H1 (cell line): ENCODE measurements at regions not wholly inside any gene's neighbourhood (a gene's known extent, or its start where the extent isn't known, plus 50 kb on each side); places are given as distances from the start of the nearest gene placed in this dataset.

Experiments used
- CTCF ChIA-PET: fragments of 300-600 bp; sonication (Branson Sonifier 250); formaldehyde crosslinking; loops from one replicate; lab custom pipeline; 2021; ENCODE audit not compliant: partially characterized antibody; lab: Charles Lee
- POLR2A ChIA-PET: fragments of 300-600 bp; sonication (Branson Sonifier 250); formaldehyde crosslinking; loops from one replicate; lab custom pipeline; 2021; ENCODE audit warnings: inconsistent platforms; ENCODE audit not compliant: partially characterized antibody; lab: Charles Lee
- DNase-seq, 2 experiments: peaks; one replicate each; pipeline versions ENCODE4 v3.0.0 to v3.0.0-alpha.2; 2010 to 2022; ENCODE audit warnings: low spot score in 2 of 2, low read depth in 1 of 2, mixed read lengths in 1 of 2
- FAIRE-seq: peaks from 2 replicates; lab custom pipeline; 2011; peaks lifted over from hg19 to GRCh38; lab: Jason Lieb, UNC
- H2AFZ ChIP-seq: 2 replicates; pipeline ENCODE4 v1.8.1; 2012; ENCODE audit warnings: low read length, inconsistent platforms
- H2AK5ac ChIP-seq: 2 replicates; pipeline ENCODE4 v1.6.1; 2013; ENCODE audit warnings: low read depth, low read length
- H2BK120ac ChIP-seq: replicated peaks from 2 replicates; pipeline ENCODE3; 2013; ENCODE audit warnings: low read depth, low read length, inconsistent platforms
- H2BK12ac ChIP-seq: 2 replicates; pipeline ENCODE4 v1.6.1; 2013; ENCODE audit warnings: low read depth, low read length
- H2BK15ac ChIP-seq: 2 replicates; pipeline ENCODE4 v1.6.1; 2013; ENCODE audit warnings: low read length
- H2BK20ac ChIP-seq: 2 replicates; pipeline ENCODE4 v1.6.1; 2013; ENCODE audit warnings: low read length
- H2BK5ac ChIP-seq: 2 replicates; pipeline ENCODE4 v1.6.1; 2013; ENCODE audit warnings: low read depth, low read length
- H3K14ac ChIP-seq: 2 replicates; pipeline ENCODE4 v1.6.1; 2013; ENCODE audit warnings: inconsistent platforms; ENCODE audit not compliant: insufficient read length
- H3K18ac ChIP-seq: 2 replicates; pipeline ENCODE4 v1.6.1; 2013; ENCODE audit warnings: low read length; ENCODE audit errors: extremely low read depth
- H3K23ac ChIP-seq: 2 replicates; pipeline ENCODE4 v1.6.1; 2013; ENCODE audit warnings: inconsistent platforms; ENCODE audit not compliant: insufficient read length
- H3K23me2 ChIP-seq: 2 replicates; pipeline ENCODE4 v1.6.1; 2013; ENCODE audit warnings: low read depth, low read length
- H3K27ac ChIP-seq: 2 replicates; pipeline ENCODE4 v1.6.1; 2011; ENCODE audit warnings: low read depth, low read length, inconsistent platforms
- H3K27me3 ChIP-seq, 4 experiments: replicated peaks in 1 of 4; 1 replicate in 1 of 4; 2 replicates in 3 of 4; pipeline versions ENCODE4 v1.6.1 to v1.8.1; 2011 to 2013; ENCODE audit warnings: low read length in 3 of 4, mild to moderate bottlenecking in 3 of 4, inconsistent platforms in 2 of 4, mixed read lengths in 2 of 4, moderate library complexity in 1 of 4; ENCODE audit not compliant: control insufficient read depth in 3 of 4, insufficient read depth in 3 of 4; ENCODE audit errors: extremely low read depth in 1 of 4
- H3K36me3 ChIP-seq, 4 experiments: 2 replicates each; pipeline versions ENCODE4 v1.6.1 to v1.8.1; 2011 to 2013; ENCODE audit warnings: mild to moderate bottlenecking in 4 of 4, low read length in 3 of 4, moderate library complexity in 2 of 4, control low read depth in 1 of 4, inconsistent platforms in 1 of 4; ENCODE audit not compliant: insufficient read depth in 4 of 4, control insufficient read depth in 2 of 4
- H3K4ac ChIP-seq: replicated peaks from 2 replicates; pipeline ENCODE3; 2013; ENCODE audit warnings: low read length, low read depth, mixed read lengths, inconsistent platforms; ENCODE audit not compliant: insufficient read length
- H3K4me1 ChIP-seq, 4 experiments: replicated peaks in 1 of 4; 1 replicate in 1 of 4; 2 replicates in 3 of 4; pipeline versions ENCODE4 v1.6.1 to v1.8.1; 2011 to 2013; ENCODE audit warnings: low read length in 3 of 4, inconsistent platforms in 2 of 4, mixed read lengths in 1 of 4; ENCODE audit not compliant: insufficient read depth in 4 of 4, control insufficient read depth in 3 of 4
- H3K4me2 ChIP-seq, 2 experiments: 2 replicates each; pipeline versions ENCODE4 v1.6.1 to v1.8.1; 2011 to 2013; ENCODE audit warnings: low read depth in 2 of 2, low read length in 2 of 2, control low read depth in 1 of 2, inconsistent platforms in 1 of 2, mild to moderate bottlenecking in 1 of 2; ENCODE audit not compliant: insufficient read depth in 1 of 2
- H3K4me3 ChIP-seq, 4 experiments: fragments of 200-600, 300-600 bp in 1 of 4; sonication (generic), shearing (Covaris generic), sonication (Bioruptor Twin) in 1 of 4; 2 replicates each; pipeline versions ENCODE4 v1.5.1 to v1.8.1; 2011 to 2016; ENCODE audit warnings: low read length in 4 of 4, low read depth in 3 of 4, control low read depth in 2 of 4, inconsistent platforms in 2 of 4, mild to moderate bottlenecking in 2 of 4, mixed read lengths in 1 of 4, moderate library complexity in 1 of 4; ENCODE audit not compliant: insufficient read depth in 2 of 4; ENCODE audit errors: extremely low read depth in 1 of 4
- H3K56ac ChIP-seq: replicated peaks from 2 replicates; pipeline ENCODE3; 2013; ENCODE audit warnings: low read depth, mild to moderate bottlenecking, mixed read lengths, low read length, inconsistent platforms; ENCODE audit not compliant: insufficient read length
- H3K79me1 ChIP-seq: 2 replicates; pipeline ENCODE4 v1.6.1; 2013; ENCODE audit warnings: low read depth, low read length, control low read depth
- H3K79me2 ChIP-seq, 2 experiments: 2 replicates each; pipeline versions ENCODE4 v1.6.1 to v1.8.1; 2012 to 2013; ENCODE audit warnings: low read length in 2 of 2, mild to moderate bottlenecking in 2 of 2, inconsistent platforms in 1 of 2; ENCODE audit not compliant: insufficient read depth in 2 of 2, control insufficient read depth in 1 of 2
- H3K9ac ChIP-seq, 4 experiments: replicated peaks in 1 of 4; 1 replicate in 1 of 4; 2 replicates in 3 of 4; pipeline versions ENCODE4 v1.6.1 to v1.8.1; 2011 to 2013; ENCODE audit warnings: low read depth in 3 of 4, low read length in 3 of 4, control low read depth in 2 of 4, mild to moderate bottlenecking in 2 of 4, moderate library complexity in 2 of 4, inconsistent platforms in 1 of 4; ENCODE audit errors: extremely low read depth in 1 of 4
- H3K9me3 ChIP-seq, 2 experiments: 2 replicates each; pipeline versions ENCODE4 v1.6.1 to v1.8.1; 2012 to 2013; ENCODE audit warnings: mild to moderate bottlenecking in 2 of 2, moderate library complexity in 2 of 2, control low read depth in 1 of 2, inconsistent platforms in 1 of 2, low read depth in 1 of 2, low read length in 1 of 2, mixed read lengths in 1 of 2; ENCODE audit not compliant: insufficient read depth in 2 of 2
- H4K20me1 ChIP-seq, 2 experiments: replicated peaks in 1 of 2; 2 replicates each; pipeline versions ENCODE3 to v1.8.1; 2011 to 2013; ENCODE audit warnings: inconsistent platforms in 2 of 2, low read length in 2 of 2, mild to moderate bottlenecking in 1 of 2; ENCODE audit not compliant: insufficient read depth in 2 of 2, control insufficient read depth in 1 of 2
- H4K5ac ChIP-seq: 2 replicates; pipeline ENCODE4 v1.6.1; 2013; ENCODE audit warnings: low read length, low read depth, mixed read lengths, inconsistent platforms; ENCODE audit not compliant: insufficient read length
- H4K8ac ChIP-seq: 2 replicates; pipeline ENCODE4 v1.8.0; 2013; ENCODE audit warnings: mild to moderate bottlenecking, moderate library complexity, low read length, inconsistent platforms; ENCODE audit not compliant: insufficient read depth; ENCODE audit errors: extremely low read depth
- H4K91ac ChIP-seq: replicated peaks from 2 replicates; pipeline ENCODE3; 2013; ENCODE audit warnings: low read length, mixed read lengths, inconsistent platforms; ENCODE audit not compliant: insufficient read length
- CBX8 ChIP-seq: fragments of 300-800, 300-1000 bp; sonication (generic); IDR thresholded peaks from 2 replicates; pipeline ENCODE4 v1.7.1; 2016; ENCODE audit warnings: low read depth, low read length, borderline replicate concordance
- HDAC6 ChIP-seq: IDR thresholded peaks from one replicate; pipeline ENCODE4 v1.7.1; 2012; ENCODE audit warnings: low read depth, mild to moderate bottlenecking, inconsistent platforms, low read length, moderate library complexity
- KDM1A ChIP-seq: fragments of 200-600, 300-600 bp; sonication (generic); IDR thresholded peaks from 2 replicates; pipeline ENCODE4 v1.7.1; 2016; ENCODE audit warnings: mild to moderate bottlenecking, low read length, borderline replicate concordance
- NANOG ChIP-seq: IDR thresholded peaks from 2 replicates; pipeline ENCODE4 v1.6.1; 2011; ENCODE audit warnings: low read length, low read depth, mild to moderate bottlenecking, inconsistent platforms; ENCODE audit not compliant: insufficient read depth, poor library complexity, severe bottlenecking
- PHF8 ChIP-seq: fragments of 200-600 bp; sonication (generic); conservative IDR thresholded peaks from 2 replicates; pipeline ENCODE4 v1.7.1; 2012; ENCODE audit warnings: low read depth, mild to moderate bottlenecking, inconsistent platforms, low read length, moderate library complexity
- POLR2A ChIP-seq, 2 experiments: IDR thresholded peaks; 1 replicate in 1 of 2; 2 replicates in 1 of 2; pipeline ENCODE4 v1.6.1; 2011; ENCODE audit warnings: low read depth in 2 of 2, low read length in 2 of 2, mild to moderate bottlenecking in 2 of 2; ENCODE audit errors: control extremely low read depth in 1 of 2
- RBBP5 ChIP-seq: IDR thresholded peaks from 2 replicates; pipeline ENCODE4 v1.7.1; 2012; ENCODE audit warnings: low read depth, mild to moderate bottlenecking, inconsistent platforms, low read length, moderate library complexity, borderline replicate concordance
- SIN3A ChIP-seq, 2 experiments: IDR thresholded peaks in 1 of 2; conservative IDR thresholded peaks in 1 of 2; 2 replicates each; pipeline ENCODE4 v1.6.1; 2011 to 2012; ENCODE audit warnings: low read length in 2 of 2, improper control_type of control experiment in 1 of 2, low read depth in 1 of 2, mild to moderate bottlenecking in 1 of 2
- USF2 ChIP-seq: IDR thresholded peaks from 2 replicates; pipeline ENCODE4 v1.6.1; 2011; ENCODE audit warnings: low read length, improper control_type of control experiment
- YY1 ChIP-seq: IDR thresholded peaks from 2 replicates; pipeline ENCODE4 v1.6.1; 2011; ENCODE audit warnings: low read depth, mild to moderate bottlenecking, low read length
- WGBS, 2 experiments: shearing (Covaris generic) in 1 of 2; methylation state at CpG; one replicate each; pipeline versions ENCODE4 v1.1.6 to v1.1.7; 2013 to 2015; ENCODE audit warnings: low lambda C conversion rate in 2 of 2, mixed read lengths in 2 of 2, inconsistent platforms in 1 of 2, low coverage in 1 of 2, missing lambda C conversion rate in 1 of 2; ENCODE audit not compliant: insufficient replicate concordance in 2 of 2, insufficient coverage in 1 of 2, insufficient read length in 1 of 2; ENCODE audit errors: extremely low coverage in 1 of 2, missing lambda C conversion rate in 1 of 2; 5-methylcytosine and 5-hydroxymethylcytosine counted together
- TF ChIP-seq, protein P1 (sequence below), 3 experiments: IDR thresholded peaks; 1 replicate in 2 of 3; 2 replicates in 1 of 3; pipeline versions ENCODE4 v1.5.1 to v1.6.1; 2011; ENCODE audit warnings: low read length in 3 of 3, mild to moderate bottlenecking in 3 of 3, inconsistent platforms in 2 of 3, low read depth in 1 of 3, moderate library complexity in 1 of 3; ENCODE audit not compliant: insufficient read depth in 1 of 3; ENCODE audit errors: control extremely low read depth in 1 of 3

DNA sequence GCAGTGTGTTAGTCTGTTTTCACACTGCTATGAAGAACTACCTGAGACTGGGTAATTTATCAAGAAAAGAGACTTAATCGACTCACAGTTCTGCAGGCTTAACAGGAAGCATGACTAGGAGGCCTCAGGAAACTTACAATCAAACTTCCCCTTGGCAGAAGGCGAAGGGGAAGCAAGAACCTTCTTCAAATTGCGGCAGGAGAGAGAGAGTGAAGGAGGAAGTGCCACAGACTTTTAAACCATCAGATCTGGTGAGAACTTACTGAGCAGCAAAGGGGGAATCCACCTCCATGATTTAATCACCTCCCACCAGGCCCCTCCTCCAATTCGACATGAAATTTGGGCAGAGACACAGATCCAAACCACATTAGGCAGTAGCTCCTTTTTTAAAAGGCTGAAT, 59.2 kb upstream of the LEF1 start:
- Histone ChIP-seq H2BK20ac (no peak overlapping the region), H3K4me3 (no peak overlapping the region), H4K5ac (no peak overlapping the region), H3K23ac (no peak overlapping the region), H3K27ac (no peak overlapping the region), H2BK12ac (no peak overlapping the region), H2AK5ac (no peak overlapping the region), H3K14ac (no peak overlapping the region), H3K9me3 (no peaks in the 10 kb centered on the region), H3K36me3 (no peaks in the 10 kb centered on the region), H3K23me2 (no peaks in the 10 kb centered on the region), H3K4ac (no peak overlapping the region), H4K8ac (no peak overlapping the region), H2BK5ac (no peak overlapping the region), H4K91ac (no peak overlapping the region), H3K4me2 (no peak overlapping the region), H2BK15ac (no peak overlapping the region), H3K79me1 (no peaks in the 10 kb centered on the region), H3K18ac (no peak overlapping the region), H4K20me1 (no peaks in the 10 kb centered on the region), H3K4me1 (no peaks in the 10 kb centered on the region), H2BK120ac (no peak overlapping the region), H3K9ac (no peak overlapping the region), H3K56ac (no peak overlapping the region), H2AFZ (peak overlapping the region; percentile 81; the same call in 1 of the 2 replicates), H3K27me3 (no peaks in the 10 kb centered on the region), H3K79me2 (no peaks in the 10 kb centered on the region)
- FAIRE-seq (no peak), DNase-seq (no peak)
- ChIA-PET CTCF (interaction anchor here (1.6 kb wide), 1 partner anchor 11 kb away, joined by 5 read pairs; no protein-coding TSS in a partner anchor), POLR2A (no interaction called here)
- WGBS, 2 experiments: 90% methylated on average over 4 of the region's 4 CpGs; no CpG with 5 or more reads in 1 of the 2 experiments
- TF ChIP-seq SIN3A (conservative IDR thresholded peaks at IDR 0.05 in 1 of 2, IDR thresholded peaks at IDR 0.05 in 1 of 2; ENCODE audit: low read depth in 1 of 2, low read length in 2 of 2) (no peak), PHF8 (no peak), HDAC6 (no peak), KDM1A (no peak), NANOG (no peak), RBBP5 (no peak), CBX8 (no peak), USF2 (no peak), POLR2A (IDR thresholded peaks at IDR 0.05; ENCODE audit: control extremely low read depth in 1 of 2, low read depth in 2 of 2, low read length in 2 of 2) (no peak), YY1 (no peak)
- TF ChIP-seq, protein P1, sequence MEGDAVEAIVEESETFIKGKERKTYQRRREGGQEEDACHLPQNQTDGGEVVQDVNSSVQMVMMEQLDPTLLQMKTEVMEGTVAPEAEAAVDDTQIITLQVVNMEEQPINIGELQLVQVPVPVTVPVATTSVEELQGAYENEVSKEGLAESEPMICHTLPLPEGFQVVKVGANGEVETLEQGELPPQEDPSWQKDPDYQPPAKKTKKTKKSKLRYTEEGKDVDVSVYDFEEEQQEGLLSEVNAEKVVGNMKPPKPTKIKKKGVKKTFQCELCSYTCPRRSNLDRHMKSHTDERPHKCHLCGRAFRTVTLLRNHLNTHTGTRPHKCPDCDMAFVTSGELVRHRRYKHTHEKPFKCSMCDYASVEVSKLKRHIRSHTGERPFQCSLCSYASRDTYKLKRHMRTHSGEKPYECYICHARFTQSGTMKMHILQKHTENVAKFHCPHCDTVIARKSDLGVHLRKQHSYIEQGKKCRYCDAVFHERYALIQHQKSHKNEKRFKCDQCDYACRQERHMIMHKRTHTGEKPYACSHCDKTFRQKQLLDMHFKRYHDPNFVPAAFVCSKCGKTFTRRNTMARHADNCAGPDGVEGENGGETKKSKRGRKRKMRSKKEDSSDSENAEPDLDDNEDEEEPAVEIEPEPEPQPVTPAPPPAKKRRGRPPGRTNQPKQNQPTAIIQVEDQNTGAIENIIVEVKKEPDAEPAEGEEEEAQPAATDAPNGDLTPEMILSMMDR (IDR thresholded peaks at IDR 0.05; ENCODE audit: control extremely low read depth in 1 of 3, insufficient read depth in 1 of 3, low read depth in 1 of 3, low read length in 3 of 3): no peak
